K562 (cell line): ENCODE measurements at regions not wholly inside any gene's neighbourhood (a gene's known extent, or its start where the extent isn't known, plus 50 kb on each side); places are given as distances from the start of the nearest gene placed in this dataset.

Experiments used
- ATAC-seq: fragments of 200-7000 bp; cut with Tn5 transposase; 3 replicates; pipeline ENCODE4 v1.9.1; 2020; ENCODE audit warnings: moderate library complexity
- BruUV-seq: library from RNA; stranded (reverse); fragments of 400-500 nt; replicated peaks from 2 replicates; lab custom pipeline; 2021; lab: Mats Ljungman, UMichigan
- CTCF ChIA-PET: fragments of 300-600 bp; formaldehyde crosslinking; extraction: SDS; loops from one replicate; lab custom pipeline; 2021; ENCODE audit warnings: low intra/inter-chr PET ratio; lab: Yijun Ruan, JAX
- POLR2A ChIA-PET: fragments of 300-600, 350-650 bp; sonication (Branson Sonifier 250); formaldehyde crosslinking; extraction: SDS; loops from one replicate; lab custom pipeline; 2021; ENCODE audit warnings: antibody characterized with exemption, inconsistent platforms; lab: Yijun Ruan, JAX
- DNase-seq, 4 experiments: peaks; one replicate each; pipeline versions ENCODE4 v3.0.0 to v3.0.0-alpha.2; 2011 to 2018; ENCODE audit warnings: low spot score in 3 of 4, mixed read lengths in 3 of 4; ENCODE audit errors: extremely low read depth in 1 of 4
- FAIRE-seq: peaks from 2 replicates; lab custom pipeline; 2011; peaks lifted over from hg19 to GRCh38; lab: Jason Lieb, UNC
- H2AFZ ChIP-seq: 2 replicates; pipeline ENCODE4 v1.6.0; 2011; ENCODE audit warnings: low read depth, low read length, control low read depth, inconsistent platforms
- H3K27ac ChIP-seq: fragments of 200-600 bp; 3 replicates; pipeline ENCODE4 v1.8.0; 2011; ENCODE audit warnings: low read depth, mild to moderate bottlenecking, control low read depth, inconsistent platforms, low read length, moderate library complexity, mixed read lengths; ENCODE audit errors: extremely low read depth
- H3K27me3 ChIP-seq, 2 experiments: fragments of 300-600 bp in 1 of 2; 2 replicates in 1 of 2; 3 replicates in 1 of 2; pipeline versions ENCODE4 v1.6.0 to v1.8.0; 2011; ENCODE audit warnings: inconsistent platforms in 2 of 2, low read length in 2 of 2, mild to moderate bottlenecking in 1 of 2, mixed read lengths in 1 of 2, moderate library complexity in 1 of 2; ENCODE audit not compliant: control insufficient read depth in 2 of 2, insufficient read depth in 2 of 2
- H3K36me3 ChIP-seq: fragments of 300-600 bp; 3 replicates; pipeline ENCODE4 v1.8.0; 2011; ENCODE audit warnings: mild to moderate bottlenecking, low read length, inconsistent platforms; ENCODE audit not compliant: control insufficient read depth, insufficient read depth
- H3K4me1 ChIP-seq, 2 experiments: fragments of 200-600 bp in 1 of 2; replicated peaks in 1 of 2; 2 replicates in 1 of 2; 3 replicates in 1 of 2; pipeline versions ENCODE4 v1.5.1 to v1.8.0; 2011; ENCODE audit warnings: inconsistent platforms in 2 of 2, low read length in 2 of 2, mild to moderate bottlenecking in 1 of 2, mixed read lengths in 1 of 2, moderate library complexity in 1 of 2; ENCODE audit not compliant: control insufficient read depth in 2 of 2, insufficient read depth in 2 of 2
- H3K4me2 ChIP-seq: 2 replicates; pipeline ENCODE4 v1.6.1; 2011; ENCODE audit warnings: low read length, control low read depth, inconsistent platforms, mixed read lengths; ENCODE audit not compliant: insufficient read depth
- H3K4me3 ChIP-seq: fragments of 200-600 bp; sonication (generic), shearing (Covaris generic); 2 replicates; pipeline ENCODE4 v1.5.1; 2016; ENCODE audit warnings: control low read depth, inconsistent platforms
- H3K79me2 ChIP-seq: fragments of 200-600 bp; 3 replicates; pipeline ENCODE4 v1.8.0; 2011; ENCODE audit warnings: low read length, inconsistent platforms; ENCODE audit not compliant: control insufficient read depth, insufficient read depth
- H3K9ac ChIP-seq, 2 experiments: 2 replicates each; pipeline versions ENCODE4 v1.6.0 to v1.6.1; 2011; ENCODE audit warnings: low read depth in 2 of 2, low read length in 2 of 2, control low read depth in 1 of 2, inconsistent platforms in 1 of 2, mild to moderate bottlenecking in 1 of 2, mixed read lengths in 1 of 2; ENCODE audit not compliant: insufficient read depth in 1 of 2
- H3K9me1 ChIP-seq: one replicate; pipeline ENCODE4 v1.6.0; 2011; ENCODE audit warnings: inconsistent platforms, mild to moderate bottlenecking, low read length, moderate library complexity; ENCODE audit not compliant: control insufficient read depth, insufficient read depth
- H3K9me3 ChIP-seq: replicated peaks from 2 replicates; pipeline ENCODE4 v1.5.1; 2011; ENCODE audit warnings: low read depth, low read length, inconsistent platforms; ENCODE audit not compliant: control insufficient read depth, insufficient read depth
- H4K20me1 ChIP-seq: replicated peaks from 2 replicates; pipeline ENCODE4 v1.6.1; 2011; ENCODE audit warnings: low read length, inconsistent platforms, mixed read lengths; ENCODE audit not compliant: control insufficient read depth, insufficient read depth
- BMI1 ChIP-seq: fragments of 150-350 bp; IDR thresholded peaks from 2 replicates; pipeline ENCODE4 v1.6.1; 2014; ENCODE audit warnings: low read length
- DNMT1 ChIP-seq: fragments of 450-650 bp; IDR thresholded peaks from 2 replicates; pipeline ENCODE4 v1.6.1; 2016; ENCODE audit warnings: antibody characterized with exemption, mild to moderate bottlenecking
- EP300 ChIP-seq: IDR thresholded peaks from 2 replicates; pipeline ENCODE4 v1.6.1; 2012; ENCODE audit warnings: low read length, improper control_type of control experiment
- EWSR1 ChIP-seq: fragments of 450-650 bp; IDR thresholded peaks from 2 replicates; pipeline ENCODE4 v1.6.1; 2018; ENCODE audit warnings: borderline replicate concordance, mild to moderate bottlenecking, low read depth, moderate library complexity; ENCODE audit not compliant: partially characterized antibody
- HEY1 ChIP-seq: fragments of 250-450 bp; sonication (Bioruptor Pico); IDR thresholded peaks from 2 replicates; pipeline ENCODE4 v1.5.0; 2020; ENCODE audit warnings: mild to moderate bottlenecking, moderate library complexity, borderline replicate concordance
- JUN ChIP-seq, 2 experiments: sonication (generic) in 1 of 2; formaldehyde crosslinking in 1 of 2; IDR thresholded peaks; 2 replicates each; pipeline versions ENCODE4 v1.6.1 to v1.8.0; 2012 to 2022; ENCODE audit warnings: borderline replicate concordance in 2 of 2, mild to moderate bottlenecking in 2 of 2, improper control_type of control experiment in 1 of 2, low read depth in 1 of 2, low read length in 1 of 2, missing genetic modification reagents in 1 of 2
- KDM4B ChIP-seq, 2 experiments: fragments of 450-650 bp in 1 of 2; sonication (generic) in 1 of 2; IDR thresholded peaks; 2 replicates each; pipeline ENCODE4 v1.6.1; 2016 to 2017; ENCODE audit warnings: borderline replicate concordance in 2 of 2, antibody characterized with exemption in 1 of 2, low read depth in 1 of 2, mild to moderate bottlenecking in 1 of 2
- KLF6 ChIP-seq: fragments of 250-450 bp; sonication (Bioruptor Pico); IDR thresholded peaks from 2 replicates; pipeline ENCODE4 v1.4.0; 2020; ENCODE audit warnings: mild to moderate bottlenecking, moderate library complexity, borderline replicate concordance
- MYBL2 ChIP-seq, 2 experiments: fragments of 450-650 bp in 1 of 2; sonication (generic) in 1 of 2; formaldehyde crosslinking in 1 of 2; IDR thresholded peaks; 2 replicates each; pipeline versions ENCODE4 v1.6.1 to v1.8.1; 2017 to 2022; ENCODE audit warnings: borderline replicate concordance in 1 of 2, inconsistent platforms in 1 of 2, low read depth in 1 of 2, mild to moderate bottlenecking in 1 of 2, missing genetic modification reagents in 1 of 2, moderate library complexity in 1 of 2
- PCBP2 ChIP-seq: fragments of 200-400 bp; formaldehyde crosslinking; IDR thresholded peaks from 2 replicates; pipeline ENCODE4 v1.6.1; 2018; ENCODE audit warnings: low read length, low read depth, mild to moderate bottlenecking, moderate library complexity; ENCODE audit not compliant: poor library complexity, severe bottlenecking
- PYGO2 ChIP-seq: fragments of 450-650 bp; IDR thresholded peaks from 2 replicates; pipeline ENCODE4 v1.6.1; 2016; ENCODE audit warnings: mild to moderate bottlenecking, missing genetic modification characterization, moderate library complexity, missing compliant biosample characterization
- TCF7 ChIP-seq: sonication (generic); IDR thresholded peaks from 2 replicates; pipeline ENCODE4 v1.6.1; 2016; ENCODE audit warnings: antibody characterized with exemption, borderline replicate concordance
- ZNF197 ChIP-seq: fragments of 200-800 bp; sonication (Bioruptor generic); IDR thresholded peaks from 2 replicates; pipeline ENCODE4 v1.6.1; 2016; ENCODE audit warnings: low read depth, missing genetic modification characterization, missing compliant biosample characterization
- ZNF263 ChIP-seq: sonication (generic); formaldehyde crosslinking; IDR thresholded peaks from 2 replicates; pipeline ENCODE4 v1.8.0; 2022; ENCODE audit warnings: mild to moderate bottlenecking, missing genetic modification reagents, borderline replicate concordance
- ZNF3 ChIP-seq: fragments of 250-450 bp; sonication (Bioruptor Pico); IDR thresholded peaks from 2 replicates; pipeline ENCODE4 v1.5.0; 2021; ENCODE audit warnings: mild to moderate bottlenecking, moderate library complexity
- ZNF507 ChIP-seq: conservative IDR thresholded peaks from 2 replicates; pipeline ENCODE4 v1.6.1; 2017; ENCODE audit warnings: missing genetic modification characterization, missing compliant biosample characterization
- WGBS: fragments of 100-300 bp; shearing (Covaris generic); methylation state at CpG from one replicate; pipeline ENCODE4 v1.1.6; 2016; ENCODE audit warnings: low coverage, mixed read lengths; ENCODE audit not compliant: insufficient coverage; ENCODE audit errors: missing lambda C conversion rate; 5-methylcytosine and 5-hydroxymethylcytosine counted together
- in situ Hi-C: fragments of 300-500 bp; cut with MboI; formaldehyde crosslinking; loops from 4 replicates; pipeline ENCODE4 v1.15.0; 2018; ENCODE audit warnings: inconsistent platforms, mixed read lengths
- intact Hi-C: fragments of 100-400 bp; cut with micrococcal nuclease; formaldehyde crosslinking; loops from 2 replicates; pipeline ENCODE4 v1.14.2; 2022
- TF ChIP-seq, protein P1 (sequence below): IDR thresholded peaks from 2 replicates; pipeline ENCODE4 v1.6.1; 2014; ENCODE audit warnings: antibody characterized with exemption

DNA sequence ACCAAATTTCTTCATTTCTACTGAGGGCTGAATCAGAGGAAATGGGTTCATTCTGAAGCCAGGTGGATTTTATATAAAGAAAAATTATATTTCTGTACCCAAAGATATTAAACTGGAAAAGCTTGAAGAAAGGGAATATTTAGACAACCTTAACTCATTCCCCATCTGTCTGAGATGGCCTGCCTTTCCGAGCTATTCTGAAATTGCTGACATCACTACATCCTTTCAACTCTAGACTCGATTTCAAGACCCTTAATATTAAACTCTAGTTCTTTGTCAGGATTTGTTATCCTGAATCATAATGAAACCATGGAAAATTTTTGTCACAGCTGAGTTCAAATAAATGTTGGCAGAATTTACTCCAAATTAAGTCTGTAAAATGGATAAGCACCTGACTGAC lies 818.5 kb upstream of the SEMA6A start:
- H3K9ac ChIP-seq, result no peak overlapping the region
- no peaks in the 10 kb centered on the region for H4K20me1 ChIP-seq
- no peaks in the 10 kb centered on the region for H3K9me1 ChIP-seq
- no peak overlapping the region for H2AFZ ChIP-seq
- H3K27ac ChIP-seq, result no peak overlapping the region
- no TSS peak for BruUV-seq
- no peak overlapping the region for H3K4me2 ChIP-seq
- H3K9me3 ChIP-seq, result no peaks in the 10 kb centered on the region
- ATAC-seq (no peak), FAIRE-seq (no peak), DNase-seq (no peak)
- 2% methylated on average over 2 of the region's 2 CpGs for WGBS
- CTCF ChIA-PET, result no interaction called here
- H3K4me3 ChIP-seq, result no peak overlapping the region
- POLR2A ChIA-PET, result no interaction called here
- H3K36me3 ChIP-seq, result no peaks in the 10 kb centered on the region
- H3K79me2 ChIP-seq, result no peaks in the 10 kb centered on the region
- no peaks in the 10 kb centered on the region for H3K27me3 ChIP-seq
- in situ Hi-C loops, result no loop called here
- TF ChIP-seq HEY1 (CRISPR knock-in tag), result no peak
- no peak for TF ChIP-seq MYBL2 (IDR thresholded peaks at IDR 0.05; ENCODE audit: low read depth)
- no peak for TF ChIP-seq MYBL2 (CRISPR knock-in tag; IDR thresholded peaks at IDR 0.05; ENCODE audit: borderline replicate concordance)
- TF ChIP-seq TCF7, result no peak
- no peak for TF ChIP-seq EP300
- no peak for TF ChIP-seq ZNF263
- no peak for TF ChIP-seq PYGO2 (tag)
- TF ChIP-seq ZNF197 (CRISPR knock-in tag), result no peak
- intact Hi-C loops, result no loop called here
- H3K4me1 ChIP-seq, result no peaks in the 10 kb centered on the region

DNA sequence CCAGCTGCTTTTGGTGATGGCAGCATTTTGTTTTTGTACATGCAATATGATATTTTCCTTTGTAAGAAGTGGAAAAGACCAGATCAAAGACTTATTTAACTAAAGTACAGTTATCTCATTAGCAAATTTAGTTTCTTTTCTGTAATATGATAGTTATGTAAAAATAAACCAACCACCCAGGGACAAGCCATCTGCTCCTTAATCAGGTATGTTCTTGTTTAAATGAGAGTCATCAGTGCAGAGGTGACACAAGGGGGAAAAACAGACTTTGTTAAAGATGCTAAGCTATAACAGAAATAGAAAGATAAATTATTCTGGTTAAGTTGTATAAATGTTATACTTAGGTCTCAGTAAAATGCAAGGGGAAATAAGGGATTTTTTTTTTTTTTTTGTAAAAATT lies 805.7 kb upstream of the SEMA6A start:
- Histone ChIP-seq H3K9ac (no peak overlapping the region), H3K79me2 (no peaks in the 10 kb centered on the region), H3K27me3 (no peaks in the 10 kb centered on the region), H3K36me3 (no peaks in the 10 kb centered on the region), H3K9me3 (no peaks in the 10 kb centered on the region), H2AFZ (no peak overlapping the region), H4K20me1 (no peaks in the 10 kb centered on the region), H3K27ac (no peak overlapping the region), H3K4me1 (no peaks in the 10 kb centered on the region), H3K9me1 (no peaks in the 10 kb centered on the region), H3K4me2 (no peak overlapping the region), H3K4me3 (no peak overlapping the region)
- CTCF ChIA-PET, result no interaction called here
- BruUV-seq, result no TSS peak
- DNase-seq, result no peak
- POLR2A ChIA-PET, result no interaction called here
- intact Hi-C loops (no loop called here), in situ Hi-C loops (no loop called here)
- FAIRE-seq, result no peak
- no peak for ATAC-seq
- TF ChIP-seq EWSR1 (no peak), ZNF507 (tag) (no peak), JUN (IDR thresholded peaks at IDR 0.05; ENCODE audit: borderline replicate concordance, low read depth, low read length) (no peak), JUN (CRISPR knock-in tag; IDR thresholded peaks at IDR 0.05; ENCODE audit: borderline replicate concordance) (no peak), PCBP2 (no peak), BMI1 (no peak), KDM4B (IDR thresholded peaks at IDR 0.05; ENCODE audit: borderline replicate concordance in 2 of 2, low read depth in 1 of 2) (no peak), DNMT1 (no peak), KLF6 (no peak), ZNF3 (no peak)
- TF ChIP-seq, protein P1, sequence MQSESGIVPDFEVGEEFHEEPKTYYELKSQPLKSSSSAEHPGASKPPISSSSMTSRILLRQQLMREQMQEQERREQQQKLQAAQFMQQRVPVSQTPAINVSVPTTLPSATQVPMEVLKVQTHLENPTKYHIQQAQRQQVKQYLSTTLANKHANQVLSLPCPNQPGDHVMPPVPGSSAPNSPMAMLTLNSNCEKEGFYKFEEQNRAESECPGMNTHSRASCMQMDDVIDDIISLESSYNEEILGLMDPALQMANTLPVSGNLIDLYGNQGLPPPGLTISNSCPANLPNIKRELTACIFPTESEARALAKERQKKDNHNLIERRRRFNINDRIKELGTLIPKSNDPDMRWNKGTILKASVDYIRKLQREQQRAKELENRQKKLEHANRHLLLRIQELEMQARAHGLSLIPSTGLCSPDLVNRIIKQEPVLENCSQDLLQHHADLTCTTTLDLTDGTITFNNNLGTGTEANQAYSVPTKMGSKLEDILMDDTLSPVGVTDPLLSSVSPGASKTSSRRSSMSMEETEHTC, result no peak
